GM18858 (cell line): ENCODE measurements at regions not wholly inside any gene's neighbourhood (a gene's known extent, or its start where the extent isn't known, plus 50 kb on each side); places are given as distances from the start of the nearest gene placed in this dataset.

Experiments used
- ATAC-seq: cut with Tn5 transposase; IDR thresholded peaks from one replicate; pipeline ENCODE4 v1.9.1; 2021; ENCODE audit not compliant: unreplicated experiment

- no peak for ATAC-seq
Observed at GRCh38 chr6:21420146-21420878, 173.2 kb upstream of the SOX4 start.

- no peak for ATAC-seq
Observed at GRCh38 chr6:21420926-21421325, 172.6 kb upstream of the SOX4 start.

- no peak for ATAC-seq
Observed at GRCh38 chr6:21423106-21423854, 170.3 kb upstream of the SOX4 start.

- ATAC-seq = no peak
Observed at GRCh38 chr6:21426841-21427490, 166.6 kb upstream of the SOX4 start.

- no peak for ATAC-seq
Observed at GRCh38 chr6:21429291-21429690, 164.3 kb upstream of the SOX4 start.

GRCh38 chr6:21431526-21431925 lies 162.0 kb upstream of the SOX4 start:
- ATAC-seq = no peak

- ATAC-seq = no peak
Observed at GRCh38 chr6:21436625-21437024, 156.9 kb upstream of the SOX4 start.

GRCh38 chr6:21437581-21437980 lies 156.0 kb upstream of the SOX4 start:
- no peak for ATAC-seq

GRCh38 chr6:21438237-21438985 lies 155.1 kb upstream of the SOX4 start:
- ATAC-seq = peak; percentile 96

GRCh38 chr6:21438986-21439352 lies 154.6 kb upstream of the SOX4 start:
- ATAC-seq = peak; percentile 45

- no peak for ATAC-seq
Observed at GRCh38 chr6:21441386-21441785, 152.2 kb upstream of the SOX4 start.

- no peak for ATAC-seq
Observed at GRCh38 chr6:21442874-21443273, 150.7 kb upstream of the SOX4 start.

GRCh38 chr6:21444711-21445260 lies 148.8 kb upstream of the SOX4 start:
- ATAC-seq = no peak

- no peak for ATAC-seq
Observed at GRCh38 chr6:21447987-21448386, 145.6 kb upstream of the SOX4 start.

- no peak for ATAC-seq
Observed at GRCh38 chr6:21448485-21449109, 145.0 kb upstream of the SOX4 start.

- no peak for ATAC-seq
Observed at GRCh38 chr6:21450149-21450548, 143.4 kb upstream of the SOX4 start.

- no peak for ATAC-seq
Observed at GRCh38 chr6:21450628-21451027, 142.9 kb upstream of the SOX4 start.

- ATAC-seq = no peak
Observed at GRCh38 chr6:21451546-21452013, 142.0 kb upstream of the SOX4 start.

- ATAC-seq = no peak
Observed at GRCh38 chr6:21454262-21454661, 139.3 kb upstream of the SOX4 start.

- no peak for ATAC-seq
Observed at GRCh38 chr6:21455071-21455470, 138.5 kb upstream of the SOX4 start.
